Osteoblast (primary cell): ENCODE measurements at regions not wholly inside any gene's neighbourhood (a gene's known extent, or its start where the extent isn't known, plus 50 kb on each side); places are given as distances from the start of the nearest gene placed in this dataset.

Source experiments
- DNase-seq: peaks from one replicate; pipeline ENCODE4 v3.0.0; 2011; ENCODE audit warnings: low spot score, mixed read lengths; ENCODE audit not compliant: insufficient read length; ENCODE audit errors: missing footprints
- H2AFZ ChIP-seq: 2 replicates; pipeline ENCODE4 v1.6.0; 2011; ENCODE audit warnings: mild to moderate bottlenecking, low read length
- H3K27ac ChIP-seq: 2 replicates; pipeline ENCODE4 v1.5.1; 2011; ENCODE audit warnings: mild to moderate bottlenecking, low read depth, low read length, moderate library complexity
- H3K27me3 ChIP-seq: 2 replicates; pipeline ENCODE4 v1.6.0; 2012; ENCODE audit warnings: mild to moderate bottlenecking, control low read depth, inconsistent platforms, low read length, moderate library complexity; ENCODE audit not compliant: insufficient read depth
- H3K36me3 ChIP-seq: 2 replicates; pipeline ENCODE4 v1.5.1; 2011; ENCODE audit warnings: mild to moderate bottlenecking, low read length, control low read depth, moderate library complexity; ENCODE audit not compliant: insufficient read depth
- H3K4me1 ChIP-seq: 2 replicates; pipeline ENCODE4 v1.5.1; 2011; ENCODE audit warnings: mild to moderate bottlenecking, low read length, control low read depth, moderate library complexity; ENCODE audit not compliant: insufficient read depth
- H3K4me2 ChIP-seq: 2 replicates; pipeline ENCODE4 v1.6.0; 2011; ENCODE audit warnings: mild to moderate bottlenecking, low read length; ENCODE audit not compliant: insufficient read depth
- H3K4me3 ChIP-seq: fragments of 200-600 bp; sonication (generic); 3 replicates; pipeline ENCODE4 v1.5.1; 2012; ENCODE audit warnings: mild to moderate bottlenecking, low read length, inconsistent platforms; ENCODE audit not compliant: insufficient read depth
- H3K79me2 ChIP-seq: 2 replicates; pipeline ENCODE4 v1.6.0; 2012; ENCODE audit warnings: mild to moderate bottlenecking, low read length, control low read depth, inconsistent platforms; ENCODE audit not compliant: insufficient read depth
- H3K9me3 ChIP-seq: 2 replicates; pipeline ENCODE4 v1.5.1; 2011; ENCODE audit warnings: low read depth, low read length, control low read depth
- H4K20me1 ChIP-seq: 2 replicates; pipeline ENCODE4 v1.6.0; 2012; ENCODE audit warnings: mild to moderate bottlenecking, low read length, control low read depth; ENCODE audit not compliant: insufficient read depth
- TF ChIP-seq, protein P1 (sequence below): IDR thresholded peaks from 2 replicates; pipeline ENCODE4 v1.5.1; 2011; ENCODE audit warnings: mild to moderate bottlenecking, low read depth, low read length, moderate library complexity; ENCODE audit errors: extremely low read depth

- H3K79me2 ChIP-seq: no peaks in the 10 kb centered on the region
- H3K27ac ChIP-seq: no peak overlapping the region
- no peak overlapping the region for H3K4me2 ChIP-seq
- H3K4me1 ChIP-seq: no peaks in the 10 kb centered on the region
- no peak overlapping the region for H3K4me3 ChIP-seq
- H3K9me3 ChIP-seq: no peaks in the 10 kb centered on the region
- H3K27me3 ChIP-seq: no peaks in the 10 kb centered on the region
- no peak for DNase-seq
- TF ChIP-seq, protein P1, sequence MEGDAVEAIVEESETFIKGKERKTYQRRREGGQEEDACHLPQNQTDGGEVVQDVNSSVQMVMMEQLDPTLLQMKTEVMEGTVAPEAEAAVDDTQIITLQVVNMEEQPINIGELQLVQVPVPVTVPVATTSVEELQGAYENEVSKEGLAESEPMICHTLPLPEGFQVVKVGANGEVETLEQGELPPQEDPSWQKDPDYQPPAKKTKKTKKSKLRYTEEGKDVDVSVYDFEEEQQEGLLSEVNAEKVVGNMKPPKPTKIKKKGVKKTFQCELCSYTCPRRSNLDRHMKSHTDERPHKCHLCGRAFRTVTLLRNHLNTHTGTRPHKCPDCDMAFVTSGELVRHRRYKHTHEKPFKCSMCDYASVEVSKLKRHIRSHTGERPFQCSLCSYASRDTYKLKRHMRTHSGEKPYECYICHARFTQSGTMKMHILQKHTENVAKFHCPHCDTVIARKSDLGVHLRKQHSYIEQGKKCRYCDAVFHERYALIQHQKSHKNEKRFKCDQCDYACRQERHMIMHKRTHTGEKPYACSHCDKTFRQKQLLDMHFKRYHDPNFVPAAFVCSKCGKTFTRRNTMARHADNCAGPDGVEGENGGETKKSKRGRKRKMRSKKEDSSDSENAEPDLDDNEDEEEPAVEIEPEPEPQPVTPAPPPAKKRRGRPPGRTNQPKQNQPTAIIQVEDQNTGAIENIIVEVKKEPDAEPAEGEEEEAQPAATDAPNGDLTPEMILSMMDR: no peak
- no peaks in the 10 kb centered on the region for H3K36me3 ChIP-seq
- no peak overlapping the region for H2AFZ ChIP-seq
- no peaks in the 10 kb centered on the region for H4K20me1 ChIP-seq
Measured at GRCh38 chr4:36904823-36905222, 339.7 kb upstream of the NWD2 start.

DNA sequence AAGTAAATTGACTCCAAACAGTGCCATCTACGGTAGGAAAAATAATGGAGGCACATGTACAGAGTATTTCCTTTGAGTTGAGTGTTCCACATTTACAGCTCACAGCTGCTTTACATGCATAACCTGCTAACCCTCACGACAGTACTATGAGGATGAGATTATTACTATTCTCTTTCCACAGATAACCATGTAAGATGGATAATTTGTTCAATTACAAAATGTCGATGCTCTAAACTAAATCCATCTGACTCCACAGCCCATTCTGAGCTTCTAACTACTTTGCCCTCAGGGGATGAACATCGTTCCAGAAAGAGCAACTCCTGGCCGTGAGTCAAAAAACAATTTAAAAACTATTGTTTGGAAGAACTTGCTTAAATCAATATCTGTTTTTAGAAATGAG is 330.4 kb upstream of the NWD2 start:
- no peaks in the 10 kb centered on the region for H3K79me2 ChIP-seq
- TF ChIP-seq, protein P1: no peak
- DNase-seq: no peak

DNA sequence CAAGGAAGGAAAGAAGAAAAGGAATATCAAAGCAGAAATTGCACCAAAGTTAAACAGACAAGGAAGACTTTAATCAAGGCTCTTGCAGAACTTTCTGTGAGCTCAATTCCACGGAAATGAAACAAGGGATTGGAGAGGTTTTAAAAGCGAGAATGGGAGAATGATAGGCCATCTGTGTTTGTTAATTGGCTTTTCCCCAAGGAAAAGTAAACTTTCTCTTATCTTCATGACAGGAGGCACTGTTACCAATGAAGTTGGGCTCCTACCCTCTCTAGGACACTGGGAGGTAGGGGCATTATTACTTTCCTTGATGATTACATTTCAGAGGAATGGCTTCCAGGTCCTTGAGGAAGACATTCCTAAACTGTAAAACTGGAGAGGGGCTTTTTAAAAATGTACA is 328.8 kb upstream of the NWD2 start:
- Histone ChIP-seq H3K9me3 (no peaks in the 10 kb centered on the region), H3K27me3 (no peaks in the 10 kb centered on the region), H3K36me3 (no peaks in the 10 kb centered on the region), H4K20me1 (no peaks in the 10 kb centered on the region), H3K4me1 (no peaks in the 10 kb centered on the region), H3K4me3 (no peak overlapping the region), H3K79me2 (no peaks in the 10 kb centered on the region), H2AFZ (no peak overlapping the region), H3K27ac (no peak overlapping the region), H3K4me2 (no peak overlapping the region)
- DNase-seq: no peak
- TF ChIP-seq, protein P1: no peak

More for the DNA sequence above, 330.4 kb upstream of the NWD2 start:
- H3K27me3 ChIP-seq: no peaks in the 10 kb centered on the region
- no peak overlapping the region for H3K4me3 ChIP-seq
- no peaks in the 10 kb centered on the region for H3K36me3 ChIP-seq
- no peaks in the 10 kb centered on the region for H3K9me3 ChIP-seq
- H3K27ac ChIP-seq: no peak overlapping the region
- no peak overlapping the region for H2AFZ ChIP-seq
- H3K4me2 ChIP-seq: no peak overlapping the region
- H3K4me1 ChIP-seq: no peaks in the 10 kb centered on the region
- H4K20me1 ChIP-seq: no peaks in the 10 kb centered on the region

DNA sequence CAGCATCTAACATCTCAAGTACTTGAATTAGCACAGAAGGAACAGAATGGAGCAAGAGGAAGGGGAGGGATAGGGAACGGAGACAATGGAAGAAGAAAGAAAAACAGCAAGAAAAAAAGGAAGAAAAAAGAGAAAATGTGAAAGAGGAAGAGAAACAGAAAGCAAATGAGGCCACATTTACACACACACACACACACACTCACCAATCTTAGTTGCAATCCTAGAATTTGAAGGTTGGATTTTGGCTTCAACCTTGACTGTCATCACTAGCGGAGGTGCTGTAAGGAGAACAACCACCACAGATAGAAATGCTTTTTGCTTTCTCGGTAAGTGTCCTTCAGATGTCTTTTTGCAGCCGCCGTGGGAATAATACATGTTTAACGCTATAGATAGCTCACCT is 327.1 kb upstream of the NWD2 start:
- Histone ChIP-seq H3K36me3 (no peaks in the 10 kb centered on the region), H3K79me2 (no peaks in the 10 kb centered on the region), H3K4me1 (no peaks in the 10 kb centered on the region), H4K20me1 (no peaks in the 10 kb centered on the region), H3K27ac (no peak overlapping the region), H2AFZ (no peak overlapping the region), H3K4me2 (no peak overlapping the region), H3K4me3 (no peak overlapping the region), H3K9me3 (no peaks in the 10 kb centered on the region), H3K27me3 (no peaks in the 10 kb centered on the region)
- TF ChIP-seq, protein P1: no peak
- DNase-seq: no peak
